ENCODE measurements at regions not wholly inside any gene's neighbourhood (a gene's known extent, or its start where the extent isn't known, plus 50 kb on each side); places are given as distances from the start of the nearest gene placed in this dataset.
"Not testable (repeated sequence)": the region's sequence is repeated elsewhere in the genome, so short reads cannot be mapped to it uniquely, and the experiment has no call there.

GRCh38 chr7:138324941-138325340, 135.1 kb upstream of the TRIM24 start:
- DNase-seq (ENCODE audit: low read depth) (no peak), FAIRE-seq (no peak)
- no peaks in the 10 kb centered on the region for H3K27me3 Mint-ChIP-seq (ENCODE audit: low read depth, unreplicated experiment)
- Histone ChIP-seq H3K9ac (ENCODE audit: low read length) (no peak overlapping the region), H3K4me1 (ENCODE audit: insufficient read depth, low read length) (no peaks in the 10 kb centered on the region), H3K9me3 (ENCODE audit: insufficient read depth, low read depth, low read length) (peaks cover 2% of the 10 kb centered on the region), H3K79me2 (ENCODE audit: insufficient read depth, low read length) (no peaks in the 10 kb centered on the region), H3K4me2 (ENCODE audit: low read length) (no peak overlapping the region), H3K27me3 (ENCODE audit: insufficient read depth, low read length) (no peaks in the 10 kb centered on the region), H3K36me3 (ENCODE audit: insufficient read depth, low read length) (no peaks in the 10 kb centered on the region), H4K20me1 (ENCODE audit: insufficient read depth, low read length) (no peaks in the 10 kb centered on the region), H3K27ac (ENCODE audit: low read depth, low read length) (no peak overlapping the region), H3K4me3 (ENCODE audit: insufficient read depth, low read depth, low read length) (no peak overlapping the region), H2AFZ (ENCODE audit: low read depth, low read length) (no peak overlapping the region)
- TF ChIP-seq CTCF (IDR thresholded peaks at IDR 0.05; ENCODE audit: insufficient read depth, low read depth, low read length) (no peak), EZH2 (IDR thresholded peaks at IDR 0.05; ENCODE audit: insufficient read depth, low read length) (no peak)
- H3K36me3 Mint-ChIP-seq (ENCODE audit: low read depth, unreplicated experiment): peaks cover 5% of the 10 kb centered on the region
- no peak overlapping the region for H3K4me3 Mint-ChIP-seq (ENCODE audit: unreplicated experiment)
- no peak overlapping the region for H3K27ac Mint-ChIP-seq (ENCODE audit: unreplicated experiment)
- H3K4me1 Mint-ChIP-seq (ENCODE audit: low read depth, unreplicated experiment): peaks cover 9% of the 10 kb centered on the region
- peaks cover 17% of the 10 kb centered on the region for H3K9me3 Mint-ChIP-seq (ENCODE audit: unreplicated experiment)

- Histone ChIP-seq H4K20me1 (ENCODE audit: insufficient read depth, low read length) (no peaks in the 10 kb centered on the region), H3K27ac (ENCODE audit: low read depth, low read length) (no peak overlapping the region), H3K4me1 (ENCODE audit: insufficient read depth, low read length) (no peaks in the 10 kb centered on the region), H3K4me2 (ENCODE audit: low read length) (no peak overlapping the region), H3K9me3 (ENCODE audit: insufficient read depth, low read depth, low read length) (peaks cover 2% of the 10 kb centered on the region), H3K27me3 (ENCODE audit: insufficient read depth, low read length) (no peaks in the 10 kb centered on the region), H3K36me3 (ENCODE audit: insufficient read depth, low read length) (no peaks in the 10 kb centered on the region), H3K79me2 (ENCODE audit: insufficient read depth, low read length) (no peaks in the 10 kb centered on the region), H2AFZ (ENCODE audit: low read depth, low read length) (no peak overlapping the region), H3K4me3 (ENCODE audit: insufficient read depth, low read depth, low read length) (no peak overlapping the region), H3K9ac (ENCODE audit: low read length) (no peak overlapping the region)
- DNase-seq (ENCODE audit: low read depth): no peak
- Mint-ChIP-seq H3K4me3 (ENCODE audit: unreplicated experiment) (no peak overlapping the region), H3K9me3 (ENCODE audit: unreplicated experiment) (peaks cover 20% of the 10 kb centered on the region), H3K36me3 (ENCODE audit: low read depth, unreplicated experiment) (peaks cover 5% of the 10 kb centered on the region), H3K27ac (ENCODE audit: unreplicated experiment) (no peak overlapping the region), H3K27me3 (ENCODE audit: low read depth, unreplicated experiment) (no peaks in the 10 kb centered on the region), H3K4me1 (ENCODE audit: low read depth, unreplicated experiment) (peaks cover 13% of the 10 kb centered on the region)
- FAIRE-seq: no peak
- TF ChIP-seq EZH2 (IDR thresholded peaks at IDR 0.05; ENCODE audit: insufficient read depth, low read length) (no peak), CTCF (IDR thresholded peaks at IDR 0.05; ENCODE audit: insufficient read depth, low read depth, low read length) (no peak)
Observed at GRCh38 chr7:138325434-138325833, 134.6 kb upstream of the TRIM24 start.

- no peaks in the 10 kb centered on the region for H3K36me3 ChIP-seq (ENCODE audit: insufficient read depth, low read length)
- no peak overlapping the region for H3K27ac ChIP-seq (ENCODE audit: low read depth, low read length)
- no peaks in the 10 kb centered on the region for H3K4me1 ChIP-seq (ENCODE audit: insufficient read depth, low read length)
- peaks cover 7% of the 10 kb centered on the region for H3K36me3 Mint-ChIP-seq (ENCODE audit: low read depth, unreplicated experiment)
- no peak overlapping the region for H3K4me3 ChIP-seq (ENCODE audit: insufficient read depth, low read depth, low read length)
- H3K27me3 Mint-ChIP-seq (ENCODE audit: low read depth, unreplicated experiment): no peaks in the 10 kb centered on the region
- TF ChIP-seq CTCF (IDR thresholded peaks at IDR 0.05; ENCODE audit: insufficient read depth, low read depth, low read length): no peak
- TF ChIP-seq EZH2 (IDR thresholded peaks at IDR 0.05; ENCODE audit: insufficient read depth, low read length): no peak
- H3K79me2 ChIP-seq (ENCODE audit: insufficient read depth, low read length): no peaks in the 10 kb centered on the region
- H3K4me1 Mint-ChIP-seq (ENCODE audit: low read depth, unreplicated experiment): peaks cover 13% of the 10 kb centered on the region
- no peaks in the 10 kb centered on the region for H3K27me3 ChIP-seq (ENCODE audit: insufficient read depth, low read length)
- peaks cover 2% of the 10 kb centered on the region for H3K9me3 ChIP-seq (ENCODE audit: insufficient read depth, low read depth, low read length)
- no peaks in the 10 kb centered on the region for H4K20me1 ChIP-seq (ENCODE audit: insufficient read depth, low read length)
- H2AFZ ChIP-seq (ENCODE audit: low read depth, low read length): no peak overlapping the region
- H3K9me3 Mint-ChIP-seq (ENCODE audit: unreplicated experiment): peaks cover 24% of the 10 kb centered on the region
- no peak for DNase-seq (ENCODE audit: low read depth)
- H3K4me3 Mint-ChIP-seq (ENCODE audit: unreplicated experiment): no peak overlapping the region
- no peak for FAIRE-seq
- peak overlapping the region; percentile 87 for H3K27ac Mint-ChIP-seq (ENCODE audit: unreplicated experiment)
- H3K9ac ChIP-seq (ENCODE audit: low read length): no peak overlapping the region
- no peak overlapping the region for H3K4me2 ChIP-seq (ENCODE audit: low read length)
Observed at GRCh38 chr7:138328215-138328614, 131.8 kb upstream of the TRIM24 start.

GRCh38 chr7:138332850-138333249, 127.2 kb upstream of the TRIM24 start:
- not testable (repeated sequence) for H3K27me3 Mint-ChIP-seq (ENCODE audit: low read depth, unreplicated experiment); H3K27ac ChIP-seq (ENCODE audit: low read depth, low read length); H3K9me3 ChIP-seq (ENCODE audit: insufficient read depth, low read depth, low read length); H3K36me3 ChIP-seq (ENCODE audit: insufficient read depth, low read length); H3K9ac ChIP-seq (ENCODE audit: low read length); H4K20me1 ChIP-seq (ENCODE audit: insufficient read depth, low read length); FAIRE-seq; H2AFZ ChIP-seq (ENCODE audit: low read depth, low read length); H3K36me3 Mint-ChIP-seq (ENCODE audit: low read depth, unreplicated experiment); H3K4me1 ChIP-seq (ENCODE audit: insufficient read depth, low read length); H3K4me3 Mint-ChIP-seq (ENCODE audit: unreplicated experiment); H3K79me2 ChIP-seq (ENCODE audit: insufficient read depth, low read length); H3K4me2 ChIP-seq (ENCODE audit: low read length); H3K4me3 ChIP-seq (ENCODE audit: insufficient read depth, low read depth, low read length); H3K27me3 ChIP-seq (ENCODE audit: insufficient read depth, low read length); DNase-seq (ENCODE audit: low read depth); H3K27ac Mint-ChIP-seq (ENCODE audit: unreplicated experiment)
- H3K4me1 Mint-ChIP-seq (ENCODE audit: low read depth, unreplicated experiment): peaks cover 13% of the 10 kb centered on the region
- H3K9me3 Mint-ChIP-seq (ENCODE audit: unreplicated experiment): peaks cover 22% of the 10 kb centered on the region

Data from astrocyte (in vitro differentiated cells and primary cell).